Fibroblast of mammary gland (primary cell): ENCODE measurements at regions not wholly inside any gene's neighbourhood (a gene's known extent, or its start where the extent isn't known, plus 50 kb on each side); places are given as distances from the start of the nearest gene placed in this dataset.

Source experiments
- DNase-seq: peaks from one replicate; pipeline ENCODE4 v3.0.0-alpha.2; 2010; ENCODE audit warnings: low read depth
- H3K4me3 ChIP-seq: 2 replicates; pipeline ENCODE4 v1.5.1; 2011; ENCODE audit warnings: low read depth, mild to moderate bottlenecking, low read length, moderate library complexity; ENCODE audit not compliant: control insufficient read depth
- TF ChIP-seq, protein P1 (sequence below): conservative IDR thresholded peaks from 2 replicates; pipeline ENCODE4 v1.5.1; 2011; ENCODE audit warnings: low read depth, low read length, inconsistent platforms; ENCODE audit not compliant: control insufficient read depth, insufficient read depth

DNA sequence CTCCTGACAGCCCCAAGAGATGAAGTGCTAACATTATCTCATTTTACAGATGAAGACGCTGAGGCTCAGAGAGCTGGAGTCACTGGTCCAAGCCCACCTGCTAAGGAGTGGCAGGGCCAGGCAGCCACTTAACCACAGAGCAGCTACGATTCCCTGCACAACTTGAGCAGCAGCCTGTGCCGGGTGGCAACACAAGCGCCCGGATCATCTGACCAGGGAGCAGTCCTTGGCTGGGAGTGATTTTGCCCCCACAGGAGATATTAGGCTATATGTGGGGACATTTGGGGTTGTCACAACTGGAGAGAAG lies 93.2 kb upstream of the PTPN1 start:
- TF ChIP-seq, protein P1, sequence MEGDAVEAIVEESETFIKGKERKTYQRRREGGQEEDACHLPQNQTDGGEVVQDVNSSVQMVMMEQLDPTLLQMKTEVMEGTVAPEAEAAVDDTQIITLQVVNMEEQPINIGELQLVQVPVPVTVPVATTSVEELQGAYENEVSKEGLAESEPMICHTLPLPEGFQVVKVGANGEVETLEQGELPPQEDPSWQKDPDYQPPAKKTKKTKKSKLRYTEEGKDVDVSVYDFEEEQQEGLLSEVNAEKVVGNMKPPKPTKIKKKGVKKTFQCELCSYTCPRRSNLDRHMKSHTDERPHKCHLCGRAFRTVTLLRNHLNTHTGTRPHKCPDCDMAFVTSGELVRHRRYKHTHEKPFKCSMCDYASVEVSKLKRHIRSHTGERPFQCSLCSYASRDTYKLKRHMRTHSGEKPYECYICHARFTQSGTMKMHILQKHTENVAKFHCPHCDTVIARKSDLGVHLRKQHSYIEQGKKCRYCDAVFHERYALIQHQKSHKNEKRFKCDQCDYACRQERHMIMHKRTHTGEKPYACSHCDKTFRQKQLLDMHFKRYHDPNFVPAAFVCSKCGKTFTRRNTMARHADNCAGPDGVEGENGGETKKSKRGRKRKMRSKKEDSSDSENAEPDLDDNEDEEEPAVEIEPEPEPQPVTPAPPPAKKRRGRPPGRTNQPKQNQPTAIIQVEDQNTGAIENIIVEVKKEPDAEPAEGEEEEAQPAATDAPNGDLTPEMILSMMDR = no peak
- H3K4me3 ChIP-seq = no peak overlapping the region
- DNase-seq = no peak

DNA sequence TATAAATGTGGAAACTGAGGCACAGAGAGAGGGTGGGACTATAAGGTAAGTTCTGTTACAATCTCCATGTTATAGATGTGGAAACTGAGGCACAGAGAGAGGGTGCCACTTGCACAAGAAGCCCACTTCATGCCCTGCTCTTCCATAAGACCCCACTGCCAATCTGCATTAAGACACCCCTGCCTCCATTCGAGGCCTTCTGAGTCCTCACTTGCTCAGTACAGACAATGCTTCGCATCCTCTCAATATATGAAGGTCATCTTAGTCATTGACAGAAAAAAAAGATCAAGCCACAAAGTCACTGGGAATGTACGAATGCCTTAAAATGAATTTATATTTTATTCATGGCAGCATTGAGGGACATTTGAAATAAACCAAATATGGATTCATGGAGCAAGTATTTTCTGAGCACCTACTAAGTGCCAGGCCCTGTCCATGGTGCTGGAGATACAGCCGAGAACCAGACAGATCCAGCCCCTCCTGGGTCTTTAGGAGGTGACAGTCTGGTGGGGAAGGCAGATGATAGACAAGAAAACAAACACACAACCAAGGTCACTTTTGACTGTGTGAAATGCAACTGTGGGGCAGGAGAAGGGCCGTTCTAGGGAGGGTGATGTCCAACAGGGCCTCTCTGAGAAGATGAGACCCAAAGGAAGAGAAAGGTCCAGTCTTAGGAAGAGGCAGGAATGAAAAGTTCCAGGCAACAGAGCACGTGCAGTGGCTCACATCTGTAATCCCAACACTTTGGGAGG lies 92.5 kb upstream of the PTPN1 start:
- TF ChIP-seq, protein P1 = no peak
- no peak overlapping the region for H3K4me3 ChIP-seq
- no peak for DNase-seq

DNA sequence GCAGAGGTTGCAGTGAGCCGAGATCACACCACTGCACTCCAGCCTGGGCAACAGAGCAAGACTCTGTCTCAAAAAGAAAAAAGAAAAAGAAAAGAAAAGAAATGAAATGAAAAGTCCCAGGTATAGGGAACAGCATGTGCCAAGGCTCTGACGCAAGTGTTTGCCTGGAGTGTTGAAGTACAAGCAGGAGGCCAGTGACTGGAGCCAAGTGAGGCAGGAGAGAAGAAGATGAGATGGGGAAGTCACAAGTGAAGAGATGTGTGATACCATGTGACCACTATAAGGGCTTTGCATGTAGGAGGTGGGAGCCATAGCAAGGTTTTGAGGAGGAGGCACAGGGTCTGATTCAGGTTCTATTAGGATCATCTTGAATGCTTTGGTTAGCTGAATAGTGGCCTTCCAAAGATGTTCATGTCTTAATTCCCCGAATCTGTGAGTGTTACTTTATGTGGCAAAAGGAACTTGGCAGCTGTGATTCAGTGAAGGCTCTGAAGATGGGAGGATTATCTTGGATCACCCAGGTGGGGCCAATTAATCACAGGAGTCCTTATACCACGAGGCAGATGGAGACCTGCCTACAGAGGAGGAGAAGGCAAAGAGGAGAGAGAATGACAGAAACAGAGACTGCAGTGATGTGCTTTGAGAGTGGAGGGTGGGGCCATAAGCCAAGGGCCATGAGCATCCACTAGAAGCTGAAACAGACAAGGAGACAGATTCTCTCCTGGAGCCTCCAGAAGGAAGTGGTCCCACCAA lies 91.1 kb upstream of the PTPN1 start:
- peak; percentile 56 for DNase-seq
- TF ChIP-seq, protein P1 = no peak
- no peak overlapping the region for H3K4me3 ChIP-seq

DNA sequence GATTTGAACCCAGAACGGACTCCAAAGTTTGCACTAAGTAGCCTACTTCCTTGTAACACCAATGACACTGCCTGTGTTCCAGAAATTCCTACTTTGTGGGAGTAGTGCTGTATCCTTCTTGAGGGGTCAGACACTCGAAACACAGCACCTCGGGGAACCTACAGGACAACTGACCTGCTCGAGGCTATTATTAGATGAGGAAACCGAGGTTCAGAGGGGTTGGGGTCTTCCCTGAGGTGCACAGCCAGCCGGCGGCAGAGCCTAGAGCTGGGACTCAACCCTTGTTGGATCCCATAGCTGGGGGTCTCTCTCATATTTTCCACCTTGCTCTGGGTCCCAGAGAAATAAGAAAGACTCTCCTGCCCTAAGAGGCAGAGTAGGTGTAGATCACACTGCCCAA lies 89.8 kb upstream of the PTPN1 start:
- TF ChIP-seq, protein P1 = no peak
- H3K4me3 ChIP-seq = no peak overlapping the region
- no peak for DNase-seq

DNA sequence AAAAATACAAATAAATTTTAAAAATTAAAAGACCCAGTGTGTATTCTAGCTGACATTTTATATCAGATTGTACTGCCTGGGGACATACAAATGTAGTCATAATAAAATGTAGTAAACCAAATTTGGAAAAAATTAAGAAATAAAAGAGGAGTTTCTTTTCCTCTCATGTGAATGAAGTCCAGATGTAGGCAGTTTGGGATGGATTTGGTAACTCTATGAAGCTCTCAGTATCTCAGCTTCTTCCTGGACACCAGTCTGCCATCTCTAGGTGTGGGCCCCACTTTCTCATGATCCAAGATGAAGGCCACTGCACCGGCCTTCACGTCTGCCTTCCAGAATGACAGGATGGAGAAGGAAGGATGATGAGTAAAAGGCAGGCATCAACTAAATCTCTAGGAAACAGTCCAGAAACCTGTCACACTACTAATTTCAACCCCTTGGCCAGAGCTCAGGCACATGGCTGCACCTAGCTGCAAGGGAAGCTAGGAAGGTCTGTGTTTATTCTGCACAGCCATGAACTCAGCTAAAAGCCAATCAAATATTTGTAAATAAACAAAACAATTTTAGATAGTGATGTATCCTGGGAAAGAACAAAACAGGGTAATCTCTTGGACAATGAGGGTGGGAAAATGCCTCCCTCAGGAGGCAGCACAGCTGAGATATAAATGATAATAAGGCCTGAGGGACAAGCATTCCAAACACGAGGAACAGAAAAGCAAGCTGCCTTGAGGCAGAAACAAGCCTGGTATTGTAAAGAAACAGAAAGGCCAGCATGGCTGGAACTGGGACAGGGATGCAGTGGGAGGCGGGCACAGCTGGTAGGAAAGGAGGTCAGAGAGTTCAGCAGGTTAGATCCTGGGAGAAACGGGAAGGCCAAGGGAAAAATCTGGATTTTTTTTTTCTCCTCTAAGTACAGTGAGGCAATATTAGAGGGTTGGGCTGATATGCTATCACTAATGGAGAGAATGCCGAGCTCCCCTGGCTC lies 88.5 kb upstream of the PTPN1 start:
- TF ChIP-seq, protein P1 = no peak
- no peak overlapping the region for H3K4me3 ChIP-seq
- DNase-seq = peak; percentile 35

DNA sequence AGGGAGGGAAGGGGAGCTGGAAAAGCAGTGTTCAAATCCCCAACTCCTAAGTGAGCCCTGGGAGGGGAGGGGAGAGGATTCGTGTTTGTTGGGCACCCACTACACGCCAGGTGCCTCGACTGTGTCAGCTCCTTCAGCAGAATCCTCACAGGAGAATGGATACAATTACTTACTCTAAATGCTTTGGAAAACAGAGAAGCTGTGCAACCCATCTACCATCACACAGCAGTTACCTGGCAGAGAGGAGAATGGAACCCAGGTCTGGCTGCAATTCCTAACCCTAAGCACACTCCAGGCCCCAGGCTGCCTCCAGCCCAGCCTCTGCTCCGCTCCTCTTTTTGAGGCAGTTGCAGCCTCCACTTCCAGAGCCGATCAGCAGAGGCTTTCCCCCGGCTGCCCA lies 86.4 kb upstream of the PTPN1 start:
- no peak overlapping the region for H3K4me3 ChIP-seq
- no peak for DNase-seq
- TF ChIP-seq, protein P1 = no peak
